GM12878 (cell line): ENCODE measurements at regions not wholly inside any gene's neighbourhood (a gene's known extent, or its start where the extent isn't known, plus 50 kb on each side); places are given as distances from the start of the nearest gene placed in this dataset.
A peak's percentile ranks its signal among the peaks of the same experiment; 100 is the strongest.

Source experiments
- ATAC-seq: fragments of 200-7000 bp; cut with Tn5 transposase; 3 replicates; pipeline ENCODE4 v1.9.1; 2020; ENCODE audit warnings: mild to moderate bottlenecking, moderate library complexity
- BruUV-seq: library from RNA; stranded (reverse); fragments of 400-500 nt; replicated peaks from 2 replicates; lab custom pipeline; 2021; lab: Mats Ljungman, UMichigan
- CTCF ChIA-PET: fragments of 300-600 bp; sonication (Branson Sonifier 250); formaldehyde crosslinking; extraction: SDS; loops from one replicate; lab custom pipeline; 2021; ENCODE audit warnings: inconsistent platforms; lab: Yijun Ruan, JAX
- POLR2A ChIA-PET: fragments of 350-600 bp; formaldehyde crosslinking; extraction: SDS; loops from one replicate; lab custom pipeline; 2021; ENCODE audit warnings: inconsistent platforms; lab: Charles Lee
- RAD21 ChIA-PET: fragments of 300-600 bp; sonication (Branson Sonifier 250); formaldehyde crosslinking; loops from one replicate; lab custom pipeline; 2023; ENCODE audit warnings: antibody characterized with exemption; ENCODE audit not compliant: unreplicated experiment; lab: Charles Lee
- SMC1A ChIA-PET: fragments of 300-600 bp; sonication (Branson Sonifier 250); formaldehyde crosslinking; loops from one replicate; lab custom pipeline; 2023; ENCODE audit not compliant: unreplicated experiment, uncharacterized antibody; lab: Charles Lee
- DNase-seq: peaks from one replicate; pipeline ENCODE4 v3.0.0-alpha.2; 2011; ENCODE audit warnings: low read depth, low spot score
- FAIRE-seq: peaks from 3 replicates; lab custom pipeline; 2011; peaks lifted over from hg19 to GRCh38; lab: Jason Lieb, UNC
- H2AFZ ChIP-seq: 2 replicates; pipeline ENCODE4 v1.6.0; 2011; ENCODE audit warnings: low read depth, low read length, control low read depth; ENCODE audit not compliant: control insufficient read depth
- H3K27ac ChIP-seq: 2 replicates; pipeline ENCODE4 v1.5.1; 2011; ENCODE audit warnings: control low read depth; ENCODE audit not compliant: control insufficient read depth, insufficient read depth
- H3K27me3 ChIP-seq, 2 experiments: replicated peaks in 1 of 2; 2 replicates each; pipeline versions ENCODE4 v1.6.0 to v1.6.1; 2011; ENCODE audit warnings: low read length in 1 of 2; ENCODE audit not compliant: control insufficient read depth in 2 of 2, insufficient read depth in 2 of 2
- H3K36me3 ChIP-seq, 2 experiments: 2 replicates each; pipeline ENCODE4 v1.5.1; 2011; ENCODE audit warnings: low read length in 1 of 2; ENCODE audit not compliant: control insufficient read depth in 2 of 2, insufficient read depth in 2 of 2
- H3K4me1 ChIP-seq: 2 replicates; pipeline ENCODE4 v1.6.1; 2011; ENCODE audit warnings: mild to moderate bottlenecking, low read length, moderate library complexity, mixed read lengths; ENCODE audit not compliant: control insufficient read depth, insufficient read depth
- H3K4me2 ChIP-seq: 2 replicates; pipeline ENCODE4 v1.6.0; 2011; ENCODE audit warnings: control low read depth; ENCODE audit not compliant: control insufficient read depth, insufficient read depth
- H3K4me3 ChIP-seq: fragments of 200-600 bp; sonication (generic); 2 replicates; pipeline ENCODE4 v1.5.1; 2016
- H3K79me2 ChIP-seq: 2 replicates; pipeline ENCODE4 v1.6.0; 2011; ENCODE audit warnings: low read length; ENCODE audit not compliant: control insufficient read depth, insufficient read depth
- H3K9ac ChIP-seq: 2 replicates; pipeline ENCODE4 v1.8.0; 2011; ENCODE audit warnings: low read length, control low read depth, mixed read lengths; ENCODE audit not compliant: control insufficient read depth, insufficient read depth
- H3K9me3 ChIP-seq: replicated peaks from 3 replicates; pipeline ENCODE4 v1.5.1; 2011; ENCODE audit warnings: mild to moderate bottlenecking, low read length; ENCODE audit not compliant: control insufficient read depth, insufficient read depth
- H4K20me1 ChIP-seq: 2 replicates; pipeline ENCODE4 v1.6.0; 2011; ENCODE audit not compliant: control insufficient read depth, insufficient read depth
- ATF3 ChIP-seq: IDR thresholded peaks from 2 replicates; pipeline ENCODE4 v1.6.1; 2011; ENCODE audit warnings: low read depth, mild to moderate bottlenecking, low read length, moderate library complexity, borderline replicate concordance; ENCODE audit errors: extremely low read depth
- BACH1 ChIP-seq: fragments of 450-650 bp; IDR thresholded peaks from 2 replicates; pipeline ENCODE4 v1.6.1; 2017; ENCODE audit warnings: mild to moderate bottlenecking, borderline replicate concordance
- E4F1 ChIP-seq: fragments of 450-650 bp; IDR thresholded peaks from 2 replicates; pipeline ENCODE4 v1.6.1; 2018; ENCODE audit warnings: borderline replicate concordance, mild to moderate bottlenecking; ENCODE audit not compliant: partially characterized antibody
- GATAD2B ChIP-seq: fragments of 450-650 bp; conservative IDR thresholded peaks from 2 replicates; pipeline ENCODE4 v1.6.1; 2017; ENCODE audit warnings: low read depth, mild to moderate bottlenecking, moderate library complexity
- IRF3 ChIP-seq: fragments of 450-650 bp; IDR thresholded peaks from 2 replicates; pipeline ENCODE4 v1.6.1; 2014; ENCODE audit warnings: mild to moderate bottlenecking
- JUND ChIP-seq: IDR thresholded peaks from 2 replicates; pipeline ENCODE4 v1.6.1; 2012; ENCODE audit warnings: low read depth, mild to moderate bottlenecking, low read length, improper control_type of control experiment, moderate library complexity
- MXI1 ChIP-seq: fragments of 150-350 bp; IDR thresholded peaks from 2 replicates; pipeline ENCODE4 v1.6.1; 2011; ENCODE audit warnings: low read depth, mild to moderate bottlenecking, inconsistent platforms, low read length, improper control_type of control experiment
- POLR2AphosphoS5 ChIP-seq: IDR thresholded peaks from 2 replicates; pipeline ENCODE4 v1.6.1; 2011; ENCODE audit warnings: mild to moderate bottlenecking, low read length, inconsistent platforms
- RELA ChIP-seq: fragments of 450-650 bp; IDR thresholded peaks from 2 replicates; pipeline ENCODE4 v1.8.0; 2014; ENCODE audit warnings: borderline replicate concordance; ENCODE audit not compliant: partially characterized antibody
- SIN3A ChIP-seq: IDR thresholded peaks from 2 replicates; pipeline ENCODE4 v1.6.1; 2012; ENCODE audit warnings: low read depth, low read length, improper control_type of control experiment
- SMAD5 ChIP-seq: IDR thresholded peaks from 2 replicates; pipeline ENCODE4 v1.6.1; 2016; ENCODE audit warnings: antibody characterized with exemption, low read depth
- ZNF687 ChIP-seq: fragments of 450-650 bp; IDR thresholded peaks from 2 replicates; pipeline ENCODE4 v1.6.1; 2017; ENCODE audit warnings: mild to moderate bottlenecking, moderate library complexity
- WGBS: methylation state at CpG from one replicate; pipeline ENCODE4 v1.1.6; 2016; ENCODE audit warnings: low lambda C conversion rate; ENCODE audit not compliant: insufficient replicate concordance, insufficient coverage; ENCODE audit errors: missing lambda C conversion rate; 5-methylcytosine and 5-hydroxymethylcytosine counted together
- in situ Hi-C: fragments of 300-500 bp; cut with MboI; formaldehyde crosslinking; loops from 9 replicates; pipeline ENCODE4 v1.14.3; 2018; ENCODE audit warnings: mixed read lengths
- intact Hi-C: fragments of 100-400 bp; cut with micrococcal nuclease; formaldehyde crosslinking; loops from one replicate; pipeline ENCODE4 v1.14.2; 2022; ENCODE audit not compliant: unreplicated experiment
- TF ChIP-seq, protein P1 (sequence below): fragments of 450-650 bp; IDR thresholded peaks from 2 replicates; pipeline ENCODE4 v1.6.1; 2017; ENCODE audit warnings: borderline replicate concordance

DNA sequence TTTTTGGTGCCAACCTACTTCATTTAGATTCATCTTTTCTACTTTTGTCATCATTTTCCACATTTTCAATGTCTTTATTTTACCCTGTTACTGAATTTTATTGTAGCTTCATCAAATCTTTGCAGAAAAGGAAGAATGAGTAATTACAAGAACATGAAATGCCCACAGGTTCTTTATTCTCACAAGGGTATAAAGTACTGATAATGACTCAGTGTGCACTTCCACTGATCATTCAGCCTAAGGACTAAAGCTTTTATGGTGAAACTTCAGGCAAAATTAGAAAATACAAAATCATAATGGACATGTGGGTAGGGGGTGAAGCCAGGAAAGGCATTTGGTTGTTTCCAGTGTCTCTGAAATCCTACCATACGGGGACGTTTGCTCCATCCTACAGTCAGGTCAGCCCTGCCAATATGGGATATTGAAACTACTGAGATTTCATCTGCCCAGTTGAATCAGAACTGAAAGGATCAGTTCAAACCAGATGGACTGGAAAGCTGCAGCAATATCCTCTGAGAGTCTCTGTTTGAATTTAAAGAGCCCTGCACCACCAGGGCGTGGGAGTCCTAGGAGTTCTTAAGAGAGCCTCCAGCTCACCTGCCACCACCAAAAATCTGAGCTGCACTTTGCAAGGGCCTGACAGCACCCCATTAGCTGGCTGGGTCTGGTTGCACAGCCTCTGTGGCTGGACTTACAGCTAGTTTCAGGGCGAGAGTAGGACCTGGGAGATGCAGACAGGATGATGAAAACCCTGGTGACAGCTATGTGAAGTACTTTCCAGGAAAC lies 390.4 kb downstream of the CMPK2 start:
- Histone ChIP-seq H3K27me3 (no peaks in the 10 kb centered on the region), H3K4me2 (peak overlapping the region; percentile 66), H3K4me3 (no peak overlapping the region), H3K79me2 (no peaks in the 10 kb centered on the region), H3K4me1 (peaks cover 27% of the 10 kb centered on the region), H3K27ac (peak overlapping the region; percentile 54), H4K20me1 (no peaks in the 10 kb centered on the region), H3K9me3 (peaks cover 8% of the 10 kb centered on the region; the same call in 2 of the 3 replicates), H3K36me3 (no peaks in the 10 kb centered on the region), H3K9ac (no peak overlapping the region; the same call in 1 of the 2 replicates), H2AFZ (peak overlapping the region; percentile 53)
- ChIA-PET POLR2A (no interaction called here), CTCF (no interaction called here), RAD21 (no interaction called here), SMC1A (interaction anchor here (0.7 to 1.2 kb wide), 3 partner anchors 12 to 163 kb away, joined by 3 to 4 read pairs (median 3); no protein-coding TSS in a partner anchor)
- intact Hi-C loops, result no loop called here
- in situ Hi-C loops, result no loop called here
- BruUV-seq, result no TSS peak
- DNase-seq (peak; percentile 43), ATAC-seq (peak; percentile 73), FAIRE-seq (no peak)
- WGBS, result 4% methylated on average over 4 of the region's 4 CpGs
- TF ChIP-seq GATAD2B, result no peak
- no peak for TF ChIP-seq IRF3
- TF ChIP-seq BACH1, result no peak
- TF ChIP-seq SIN3A, result no peak
- no peak for TF ChIP-seq E4F1
- TF ChIP-seq RELA, result no peak
- no peak for TF ChIP-seq JUND
- no peak for TF ChIP-seq ATF3
- TF ChIP-seq POLR2AphosphoS5, result no peak
- TF ChIP-seq, protein P1, sequence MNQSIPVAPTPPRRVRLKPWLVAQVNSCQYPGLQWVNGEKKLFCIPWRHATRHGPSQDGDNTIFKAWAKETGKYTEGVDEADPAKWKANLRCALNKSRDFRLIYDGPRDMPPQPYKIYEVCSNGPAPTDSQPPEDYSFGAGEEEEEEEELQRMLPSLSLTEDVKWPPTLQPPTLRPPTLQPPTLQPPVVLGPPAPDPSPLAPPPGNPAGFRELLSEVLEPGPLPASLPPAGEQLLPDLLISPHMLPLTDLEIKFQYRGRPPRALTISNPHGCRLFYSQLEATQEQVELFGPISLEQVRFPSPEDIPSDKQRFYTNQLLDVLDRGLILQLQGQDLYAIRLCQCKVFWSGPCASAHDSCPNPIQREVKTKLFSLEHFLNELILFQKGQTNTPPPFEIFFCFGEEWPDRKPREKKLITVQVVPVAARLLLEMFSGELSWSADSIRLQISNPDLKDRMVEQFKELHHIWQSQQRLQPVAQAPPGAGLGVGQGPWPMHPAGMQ, result no peak
- TF ChIP-seq MXI1, result no peak
- no peak for TF ChIP-seq ZNF687
- TF ChIP-seq SMAD5, result no peak
